SK-N-SH treated with all-trans-retinoic acid at 6 μM for 48 hours (cell line): ENCODE measurements at regions not wholly inside any gene's neighbourhood (a gene's known extent, or its start where the extent isn't known, plus 50 kb on each side); places are given as distances from the start of the nearest gene placed in this dataset.

ENCODE experiments used
- ATAC-seq: fragments of 200-7000 bp; cut with Tn5 transposase; 3 replicates; pipeline ENCODE4 v1.9.1; 2020; ENCODE audit warnings: mild to moderate bottlenecking, moderate library complexity
- ARNTL ChIP-seq: fragments of 450-650 bp; formaldehyde crosslinking; IDR thresholded peaks from 2 replicates; pipeline ENCODE4 v1.5.0; 2020; ENCODE audit warnings: low read depth, mild to moderate bottlenecking, moderate library complexity, borderline replicate concordance
- CREB5 ChIP-seq: fragments of 250-450 bp; sonication (Bioruptor Pico); IDR thresholded peaks from 2 replicates; pipeline ENCODE4 v1.5.1; 2020; ENCODE audit warnings: low read depth, mild to moderate bottlenecking, moderate library complexity
- CSDC2 ChIP-seq: fragments of 250-450 bp; sonication (Bioruptor Pico); IDR thresholded peaks from 2 replicates; pipeline ENCODE4 v1.5.0; 2020; ENCODE audit warnings: mild to moderate bottlenecking, moderate library complexity
- CSRNP3 ChIP-seq: fragments of 250-450 bp; sonication (Bioruptor Pico); IDR thresholded peaks from 2 replicates; pipeline ENCODE4 v1.5.1; 2021; ENCODE audit warnings: mild to moderate bottlenecking, moderate library complexity
- ESRRG ChIP-seq: fragments of 250-450 bp; sonication (Bioruptor Pico); IDR thresholded peaks from 2 replicates; pipeline ENCODE4 v1.6.1; 2021; ENCODE audit warnings: mild to moderate bottlenecking
- GLIS3 ChIP-seq: fragments of 250-450 bp; sonication (Bioruptor Pico); IDR thresholded peaks from 2 replicates; pipeline ENCODE4 v1.5.0; 2020; ENCODE audit warnings: mild to moderate bottlenecking, moderate library complexity
- ISL1 ChIP-seq: fragments of 250-450 bp; sonication (Bioruptor Pico); IDR thresholded peaks from 2 replicates; pipeline ENCODE4 v2.1.2; 2022; ENCODE audit warnings: mild to moderate bottlenecking, moderate library complexity
- OSR1 ChIP-seq: fragments of 250-450 bp; sonication (Bioruptor Pico); IDR thresholded peaks from 2 replicates; pipeline ENCODE4 v1.8.0; 2022; ENCODE audit warnings: moderate library complexity, mild to moderate bottlenecking, inconsistent platforms
- PATZ1 ChIP-seq: fragments of 250-450 bp; sonication (Bioruptor Pico); IDR thresholded peaks from 2 replicates; pipeline ENCODE4 v1.8.0; 2020; ENCODE audit warnings: mild to moderate bottlenecking, moderate library complexity, borderline replicate concordance
- POU6F1 ChIP-seq: fragments of 250-450 bp; sonication (Bioruptor Pico); IDR thresholded peaks from 2 replicates; pipeline ENCODE4 v1.8.0; 2021; ENCODE audit warnings: low read depth, mild to moderate bottlenecking, moderate library complexity, borderline replicate concordance
- RARB ChIP-seq: fragments of 250-450 bp; sonication (Bioruptor Pico); IDR thresholded peaks from 2 replicates; pipeline ENCODE4 v1.8.0; 2021; ENCODE audit warnings: mild to moderate bottlenecking, moderate library complexity
- SNAI2 ChIP-seq: fragments of 250-450 bp; sonication (Bioruptor Pico); IDR thresholded peaks from 2 replicates; pipeline ENCODE4 v1.5.0; 2020; ENCODE audit warnings: mild to moderate bottlenecking, moderate library complexity
- TCF4 ChIP-seq: fragments of 250-450 bp; sonication (Bioruptor Pico); IDR thresholded peaks from 2 replicates; pipeline ENCODE4 v1.8.0; 2021; ENCODE audit warnings: mild to moderate bottlenecking, moderate library complexity, borderline replicate concordance
- TOX ChIP-seq: fragments of 250-450 bp; sonication (Bioruptor Pico); IDR thresholded peaks from 2 replicates; pipeline ENCODE4 v1.8.0; 2021; ENCODE audit warnings: mild to moderate bottlenecking, moderate library complexity, borderline replicate concordance
- TSHZ2 ChIP-seq: fragments of 250-450 bp; sonication (Bioruptor Pico); IDR thresholded peaks from 2 replicates; pipeline ENCODE4 v1.5.0; 2020; ENCODE audit warnings: mild to moderate bottlenecking, moderate library complexity
- ZC3H10 ChIP-seq: fragments of 250-450 bp; sonication (Bioruptor Pico); IDR thresholded peaks from 2 replicates; pipeline ENCODE4 v1.5.1; 2021; ENCODE audit warnings: mild to moderate bottlenecking, moderate library complexity
- ZFP3 ChIP-seq: fragments of 250-450 bp; sonication (Bioruptor Pico); IDR thresholded peaks from 2 replicates; pipeline ENCODE4 v1.5.0; 2020; ENCODE audit warnings: mild to moderate bottlenecking, moderate library complexity
- ZFP30 ChIP-seq: fragments of 450-650 bp; formaldehyde crosslinking; IDR thresholded peaks from 2 replicates; pipeline ENCODE4 v1.5.0; 2022; ENCODE audit warnings: mild to moderate bottlenecking, moderate library complexity
- ZNF565 ChIP-seq: fragments of 450-650 bp; formaldehyde crosslinking; conservative IDR thresholded peaks from 2 replicates; pipeline ENCODE4 v1.5.0; 2020; ENCODE audit warnings: low read depth, mild to moderate bottlenecking, moderate library complexity
- ZNF70 ChIP-seq: fragments of 450-650 bp; formaldehyde crosslinking; IDR thresholded peaks from 2 replicates; pipeline ENCODE4 v1.5.0; 2020; ENCODE audit warnings: mild to moderate bottlenecking, moderate library complexity
- ZNF8 ChIP-seq: fragments of 450-650 bp; formaldehyde crosslinking; IDR thresholded peaks from 2 replicates; pipeline ENCODE4 v1.5.0; 2020; ENCODE audit warnings: mild to moderate bottlenecking, moderate library complexity

- no peak for ATAC-seq
- no peak for TF ChIP-seq TSHZ2 (CRISPR knock-in tag)
Observed at GRCh38 chr2:67217398-67217797, 179.7 kb upstream of the ETAA1 start.

GRCh38 chr2:67218056-67218455 lies 179.1 kb upstream of the ETAA1 start:
- no peak for TF ChIP-seq TOX (CRISPR knock-in tag)
- TF ChIP-seq ZFP3 = no peak
- TF ChIP-seq ZFP30 (CRISPR knock-in tag) = no peak
- no peak for TF ChIP-seq PATZ1 (CRISPR knock-in tag)
- no peak for TF ChIP-seq TCF4 (CRISPR knock-in tag)
- no peak for TF ChIP-seq SNAI2
- TF ChIP-seq ZNF565 (CRISPR knock-in tag) = no peak
- TF ChIP-seq CREB5 (CRISPR knock-in tag) = no peak
- no peak for TF ChIP-seq OSR1 (CRISPR knock-in tag)
- TF ChIP-seq TSHZ2 (CRISPR knock-in tag) = no peak
- no peak for TF ChIP-seq GLIS3 (CRISPR knock-in tag)
- no peak for TF ChIP-seq ZC3H10 (CRISPR knock-in tag)
- no peak for TF ChIP-seq ESRRG (CRISPR knock-in tag)
- TF ChIP-seq CSDC2 = no peak
- no peak for TF ChIP-seq CSRNP3 (CRISPR knock-in tag)
- TF ChIP-seq POU6F1 (CRISPR knock-in tag) = no peak
- TF ChIP-seq ARNTL (CRISPR knock-in tag) = no peak
- TF ChIP-seq ZNF70 (CRISPR knock-in tag) = no peak
- ATAC-seq = no peak

- TF ChIP-seq TCF4 (CRISPR knock-in tag) = 0 out of 2 replicates have a peak, but pooled peaks have one; percentile 10
- no peak for TF ChIP-seq TOX (CRISPR knock-in tag)
- no peak for TF ChIP-seq ZNF8 (CRISPR knock-in tag)
- no peak for TF ChIP-seq SNAI2
- TF ChIP-seq PATZ1 (CRISPR knock-in tag) = no peak
- no peak for TF ChIP-seq ISL1 (CRISPR knock-in tag)
- no peak for TF ChIP-seq RARB
Observed at GRCh38 chr2:67219651-67220050, 177.5 kb upstream of the ETAA1 start.

More at GRCh38 chr2:67219651-67220050, 177.5 kb upstream of the ETAA1 start:
- no peak; the same call in 2 of the 3 replicates for ATAC-seq
